ENCODE measurements at regions not wholly inside any gene's neighbourhood (a gene's known extent, or its start where the extent isn't known, plus 50 kb on each side); places are given as distances from the start of the nearest gene placed in this dataset.

- DNase-seq (ENCODE audit: low spot score): no peak
Measured at GRCh38 chr5:68379275-68380036, 163.9 kb downstream of the PIK3R1 start.

DNA sequence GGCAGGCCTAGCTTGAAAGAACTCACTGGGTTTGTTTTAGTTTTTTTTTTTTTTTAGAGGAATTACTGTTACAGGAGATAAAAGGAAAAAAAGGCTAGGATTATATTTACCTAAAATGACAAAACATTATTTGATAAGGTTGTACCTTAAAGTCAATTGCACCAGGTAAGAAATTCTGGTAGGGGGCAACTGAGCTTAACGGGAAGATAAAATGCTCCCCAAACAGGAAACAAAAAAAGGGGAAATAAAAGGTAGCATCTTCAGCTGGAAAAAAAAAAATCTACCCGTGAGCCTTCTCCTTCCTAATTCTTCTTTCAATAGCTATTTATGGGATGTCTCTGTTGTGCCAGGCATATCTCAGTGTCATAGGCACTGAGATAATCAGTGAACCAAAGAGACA is 164.5 kb downstream of the PIK3R1 start:
- DNase-seq (ENCODE audit: low spot score): no peak

GRCh38 chr5:68381060-68381459 is 165.5 kb downstream of the PIK3R1 start:
- no peak for DNase-seq (ENCODE audit: low spot score)

- peak; percentile 27 for DNase-seq (ENCODE audit: low spot score)
Measured at GRCh38 chr5:68381909-68382308, 166.4 kb downstream of the PIK3R1 start.

DNA sequence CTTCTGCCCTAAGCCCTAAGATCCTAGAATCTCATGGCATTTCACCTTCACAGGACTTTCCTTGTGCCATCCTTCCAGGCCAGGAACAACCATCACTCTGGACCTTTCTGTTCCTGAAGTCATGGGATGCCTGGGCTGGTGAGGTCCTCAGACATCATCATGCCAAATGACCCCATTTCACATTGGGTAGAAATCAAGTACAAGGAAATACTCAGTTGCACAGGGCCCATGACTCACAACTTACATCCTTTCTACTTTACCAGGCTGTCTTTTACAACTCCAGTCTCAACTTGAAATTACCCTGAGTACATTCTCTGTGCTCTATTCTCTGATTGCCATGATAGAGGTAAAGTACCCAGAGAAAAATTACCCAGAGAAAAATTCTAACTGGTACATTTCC is 167.1 kb downstream of the PIK3R1 start:
- DNase-seq (ENCODE audit: low spot score): peak; percentile 74

GRCh38 chr5:68383888-68384310 is 168.3 kb downstream of the PIK3R1 start:
- no peak for DNase-seq (ENCODE audit: low spot score)

GRCh38 chr5:68384936-68385594 is 169.5 kb downstream of the PIK3R1 start:
- DNase-seq (ENCODE audit: low spot score): no peak

- no peak for DNase-seq (ENCODE audit: low spot score)
Measured at GRCh38 chr5:68385936-68386335, 170.4 kb downstream of the PIK3R1 start.

- no peak for DNase-seq (ENCODE audit: low spot score)
Measured at GRCh38 chr5:68387074-68387796, 171.7 kb downstream of the PIK3R1 start.

DNA sequence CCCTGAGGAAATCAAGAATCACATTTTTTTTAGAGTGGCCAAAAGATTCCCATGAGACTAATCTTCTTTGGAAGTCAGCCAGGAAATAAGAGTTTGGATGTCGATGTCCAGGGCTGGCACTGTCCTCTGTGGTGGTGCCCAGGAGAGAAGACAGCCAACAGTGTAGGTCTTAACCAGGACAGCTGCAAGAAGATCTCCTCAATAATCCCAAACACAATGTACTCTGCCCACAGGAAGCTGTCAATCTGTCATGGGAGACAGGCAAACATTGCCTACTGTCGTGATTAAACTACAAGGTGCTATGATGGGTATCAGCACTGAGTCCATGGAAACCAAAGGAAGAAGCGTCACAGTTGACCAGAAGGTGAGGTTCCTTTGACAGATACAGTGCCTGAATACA is 174.1 kb downstream of the PIK3R1 start:
- no peak for DNase-seq (ENCODE audit: low spot score)

- no peak for DNase-seq (ENCODE audit: low spot score)
Measured at GRCh38 chr5:68392617-68393016, 177.1 kb downstream of the PIK3R1 start.

DNA sequence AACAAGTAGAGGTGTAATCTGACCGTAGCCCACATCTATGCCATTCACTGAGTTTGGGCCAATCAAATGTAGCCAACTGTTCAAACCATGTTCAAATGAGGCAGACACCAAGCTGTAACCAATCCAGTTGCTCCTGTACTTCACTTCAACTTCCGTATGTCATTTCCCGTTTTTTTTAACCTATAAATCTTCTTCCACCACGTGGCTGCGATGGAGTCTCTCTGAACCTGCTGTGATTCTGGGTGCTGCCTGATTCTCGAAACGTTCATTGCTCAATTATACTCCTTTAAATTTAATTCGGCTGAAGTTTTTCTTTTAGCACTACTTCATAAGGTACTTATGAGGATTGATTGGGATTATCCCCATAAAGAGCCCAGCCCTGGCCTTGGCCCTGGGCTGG is 179.7 kb downstream of the PIK3R1 start:
- DNase-seq (ENCODE audit: low spot score): no peak

DNA sequence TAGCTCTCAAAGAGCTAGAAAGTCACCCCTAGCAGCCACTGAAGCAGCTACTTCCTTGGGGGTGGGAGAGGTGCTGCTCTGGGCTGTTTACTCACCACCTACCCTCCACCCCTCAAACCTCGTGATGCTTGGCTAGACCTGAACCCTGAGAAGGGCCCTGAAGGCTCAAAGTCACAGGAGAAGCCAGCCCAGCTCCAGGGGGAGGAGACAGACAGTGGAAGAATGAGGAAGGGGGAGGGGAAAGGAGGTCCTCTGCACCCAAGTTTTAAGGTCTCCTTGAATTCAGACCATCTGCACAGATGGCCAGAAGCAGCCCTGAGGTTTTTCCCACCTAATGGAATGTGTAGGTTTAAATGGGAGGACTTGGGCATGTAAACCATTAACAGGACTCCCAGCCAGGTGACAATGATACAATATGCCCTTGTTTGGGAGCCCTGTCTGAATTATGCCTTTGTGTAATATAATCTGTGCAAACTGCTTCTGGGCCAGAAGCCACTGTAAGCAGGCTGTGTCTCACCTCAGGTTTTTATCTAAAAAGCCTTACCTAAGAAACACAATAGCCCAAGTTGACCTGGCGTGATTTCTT is 180.5 kb downstream of the PIK3R1 start:
- DNase-seq (ENCODE audit: low spot score): peak; percentile 92

- peak; percentile 99 for DNase-seq (ENCODE audit: low spot score)
Measured at GRCh38 chr5:68396722-68397121, 181.2 kb downstream of the PIK3R1 start.

- DNase-seq (ENCODE audit: low spot score): no peak
Measured at GRCh38 chr5:68398146-68398812, 182.7 kb downstream of the PIK3R1 start.

DNA sequence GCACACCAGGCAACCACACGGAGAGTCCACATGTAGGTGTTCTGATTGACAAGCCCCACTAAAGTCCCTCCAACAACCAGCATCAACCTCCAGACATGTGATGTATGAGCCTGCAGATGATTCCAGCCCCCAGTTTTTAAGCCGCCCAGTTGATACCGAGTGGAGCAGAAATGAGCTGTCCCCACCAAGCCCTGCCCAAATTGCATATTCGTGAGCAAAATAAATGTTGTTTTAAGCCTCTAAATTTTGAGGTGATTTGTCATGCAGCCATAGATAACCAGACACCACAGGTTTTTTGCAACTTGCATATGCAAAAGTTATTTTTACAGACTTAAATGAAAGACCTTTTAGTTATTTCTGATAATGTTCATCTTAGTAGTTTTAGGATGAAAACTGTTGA is 187.7 kb downstream of the PIK3R1 start:
- no peak for DNase-seq (ENCODE audit: low spot score)

DNA sequence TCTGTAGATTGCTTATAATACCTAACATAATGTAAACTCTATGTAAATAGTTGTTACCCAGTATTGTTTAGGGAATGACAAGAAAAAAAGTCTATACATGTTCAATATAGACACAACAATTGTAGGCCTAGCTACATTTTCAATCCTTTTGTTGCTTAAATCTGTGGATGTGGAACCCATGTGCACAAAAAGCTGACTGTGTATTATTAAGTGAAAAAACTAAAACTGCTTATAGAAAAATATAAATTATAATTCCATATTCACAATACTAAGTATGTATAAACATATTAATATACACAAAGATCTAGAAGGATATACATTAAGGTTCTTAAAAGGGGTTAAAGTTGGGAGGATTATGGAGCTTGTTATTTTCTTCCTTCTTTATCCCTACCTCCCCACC is 188.7 kb downstream of the PIK3R1 start:
- no peak for DNase-seq (ENCODE audit: low spot score)

- DNase-seq (ENCODE audit: low spot score): peak; percentile 84
Measured at GRCh38 chr5:68405026-68405684, 189.6 kb downstream of the PIK3R1 start.

- DNase-seq (ENCODE audit: low spot score): no peak
Measured at GRCh38 chr5:68405784-68406743, 190.5 kb downstream of the PIK3R1 start.

- no peak for DNase-seq (ENCODE audit: low spot score)
Measured at GRCh38 chr5:68406767-68407241, 191.2 kb downstream of the PIK3R1 start.
